ENCODE measurements at regions not wholly inside any gene's neighbourhood (a gene's known extent, or its start where the extent isn't known, plus 50 kb on each side); places are given as distances from the start of the nearest gene placed in this dataset.

- Mint-ChIP-seq H3K27ac (no peak overlapping the region), H3K36me3 (ENCODE audit: low read depth) (no peaks in the 10 kb centered on the region), H3K4me3 (no peak overlapping the region), H3K4me1 (no peaks in the 10 kb centered on the region), H3K27me3 (no peaks in the 10 kb centered on the region), H3K9me3 (ENCODE audit: low read depth) (peaks cover 8% of the 10 kb centered on the region)
- ChIA-PET POLR2A (no interaction called here), CTCF (interaction anchor here (0.6 kb wide), 1 partner anchor 21 kb away, joined by 3 read pairs; no protein-coding TSS in a partner anchor)
- ATAC-seq, result no peak
- DNase-seq, result no peak
- intact Hi-C loops (cut with DNase I, micrococcal nuclease), result no loop called here
Measured at GRCh38 chr21:19236209-19236608, 832.6 kb upstream of the TMPRSS15 start.

- Mint-ChIP-seq H3K36me3 (ENCODE audit: low read depth) (no peaks in the 10 kb centered on the region), H3K4me1 (no peaks in the 10 kb centered on the region), H3K4me3 (no peak overlapping the region), H3K27me3 (no peaks in the 10 kb centered on the region), H3K9me3 (ENCODE audit: low read depth) (peaks cover 4% of the 10 kb centered on the region), H3K27ac (no peak overlapping the region)
- POLR2A ChIA-PET, result no interaction called here
- no peak for DNase-seq
- CTCF ChIA-PET, result interaction anchor here (0.6 kb wide), 1 partner anchor 484 kb away, joined by 3 read pairs; no protein-coding TSS in a partner anchor
- intact Hi-C loops (cut with DNase I, micrococcal nuclease), result no loop called here
- ATAC-seq, result no peak
Measured at GRCh38 chr21:19237608-19238007, 834.0 kb upstream of the TMPRSS15 start.

DNA sequence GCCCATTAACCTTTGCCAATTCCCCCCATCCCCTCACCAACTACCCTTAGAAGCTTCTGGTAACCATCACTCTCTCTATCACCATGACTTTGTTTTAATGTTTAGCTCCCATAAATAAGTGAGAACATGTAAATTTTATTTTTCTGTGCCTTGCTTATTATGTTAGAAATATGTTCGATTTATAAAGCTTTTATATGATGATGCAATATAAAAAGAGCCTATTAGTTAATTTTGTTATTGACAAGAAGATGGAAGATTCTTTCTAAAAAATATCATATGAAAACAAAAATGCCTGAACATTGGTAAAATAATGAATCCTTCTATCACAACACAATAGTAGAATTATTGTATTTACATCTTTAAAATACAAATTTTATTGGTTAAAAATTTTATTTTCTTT lies 836.1 kb upstream of the TMPRSS15 start:
- H3K4me1 Mint-ChIP-seq, result no peaks in the 10 kb centered on the region
- ATAC-seq, result no peak
- no peak overlapping the region for H3K4me3 Mint-ChIP-seq
- intact Hi-C loops (cut with DNase I, micrococcal nuclease), result no loop called here
- POLR2A ChIA-PET, result no interaction called here
- CTCF ChIA-PET, result no interaction called here
- H3K9me3 Mint-ChIP-seq (ENCODE audit: low read depth), result peaks cover 4% of the 10 kb centered on the region
- H3K27me3 Mint-ChIP-seq, result no peaks in the 10 kb centered on the region
- H3K27ac Mint-ChIP-seq, result no peak overlapping the region
- no peaks in the 10 kb centered on the region for H3K36me3 Mint-ChIP-seq (ENCODE audit: low read depth)
- no peak for DNase-seq

DNA sequence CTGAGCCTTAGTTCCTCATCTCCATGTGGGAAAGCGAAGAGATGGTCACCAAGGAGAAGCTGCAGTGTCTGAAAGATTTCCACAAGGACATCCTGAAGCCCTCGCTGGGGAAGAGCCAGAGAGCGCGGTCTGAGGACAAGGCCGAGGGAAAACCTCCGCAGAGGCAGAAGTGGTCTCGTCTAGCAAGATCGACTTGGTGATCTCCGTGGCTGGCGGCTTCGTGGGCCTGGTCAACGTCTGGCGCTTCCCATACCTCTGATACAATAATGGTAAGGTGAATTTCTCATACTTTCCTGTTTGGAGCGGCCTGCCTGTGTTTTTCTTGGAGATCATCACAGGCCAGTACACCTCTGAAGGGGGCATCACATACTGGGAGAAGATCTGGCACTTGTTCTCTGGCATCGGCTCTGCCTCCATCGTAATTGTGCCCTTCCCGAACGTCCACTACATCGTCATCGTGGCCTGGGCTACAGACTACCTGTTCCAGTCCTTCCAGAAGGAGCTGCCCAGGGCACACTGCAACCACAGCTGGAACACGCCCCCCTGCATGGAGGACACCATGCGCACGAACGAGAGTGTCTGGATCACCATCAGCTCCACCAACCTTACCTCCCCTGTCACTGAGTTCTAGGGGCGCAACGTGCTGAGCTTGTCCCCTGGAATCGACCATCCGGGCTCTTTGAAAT lies 841.1 kb upstream of the TMPRSS15 start:
- no peak for ATAC-seq
- H3K4me1 Mint-ChIP-seq, result no peaks in the 10 kb centered on the region

GRCh38 chr21:19245188-19245580 lies 841.6 kb upstream of the TMPRSS15 start:
- ChIA-PET CTCF (no interaction called here), POLR2A (no interaction called here)
- intact Hi-C loops (cut with DNase I, micrococcal nuclease), result no loop called here
- peaks cover 6% of the 10 kb centered on the region for H3K9me3 Mint-ChIP-seq (ENCODE audit: low read depth)
- no peaks in the 10 kb centered on the region for H3K36me3 Mint-ChIP-seq (ENCODE audit: low read depth)
- no peak for DNase-seq
- ATAC-seq, result no peak
- no peak overlapping the region for H3K27ac Mint-ChIP-seq
- H3K27me3 Mint-ChIP-seq, result no peaks in the 10 kb centered on the region
- H3K4me3 Mint-ChIP-seq, result no peak overlapping the region
- H3K4me1 Mint-ChIP-seq, result no peaks in the 10 kb centered on the region

More for the DNA sequence above, 841.1 kb upstream of the TMPRSS15 start:
- no peaks in the 10 kb centered on the region for H3K27me3 Mint-ChIP-seq
- intact Hi-C loops (cut with DNase I, micrococcal nuclease), result no loop called here
- DNase-seq, result no peak
- no peak overlapping the region for H3K27ac Mint-ChIP-seq
- no peak overlapping the region for H3K4me3 Mint-ChIP-seq
- ChIA-PET CTCF (no interaction called here), POLR2A (no interaction called here)
- peaks cover 2% of the 10 kb centered on the region for H3K9me3 Mint-ChIP-seq (ENCODE audit: low read depth)
- no peaks in the 10 kb centered on the region for H3K36me3 Mint-ChIP-seq (ENCODE audit: low read depth)

- H3K4me3 Mint-ChIP-seq, result no peak overlapping the region
Measured at GRCh38 chr21:19246018-19246417, 842.4 kb upstream of the TMPRSS15 start.

GRCh38 chr21:19256934-19257660 lies 853.5 kb upstream of the TMPRSS15 start:
- POLR2A ChIA-PET, result no interaction called here
- Mint-ChIP-seq H3K4me1 (no peaks in the 10 kb centered on the region), H3K27me3 (no peaks in the 10 kb centered on the region), H3K9me3 (ENCODE audit: low read depth) (peaks cover 1% of the 10 kb centered on the region), H3K27ac (no peak overlapping the region), H3K36me3 (ENCODE audit: low read depth) (no peaks in the 10 kb centered on the region), H3K4me3 (no peak overlapping the region)
- no peak for ATAC-seq
- intact Hi-C loops (cut with DNase I, micrococcal nuclease), result loop anchor here in 1 of 2 experiments (1.0 kb wide), 1 partner anchor 10 kb away; no protein-coding TSS in a partner anchor
- CTCF ChIA-PET, result interaction anchor here (0.6 kb wide), 1 partner anchor 21 kb away, joined by 3 read pairs; no protein-coding TSS in a partner anchor
- DNase-seq, result no peak

More at GRCh38 chr21:19246018-19246417, 842.4 kb upstream of the TMPRSS15 start:
- ChIA-PET CTCF (no interaction called here), POLR2A (no interaction called here)
- Mint-ChIP-seq H3K9me3 (ENCODE audit: low read depth) (peaks cover 8% of the 10 kb centered on the region), H3K36me3 (ENCODE audit: low read depth) (no peaks in the 10 kb centered on the region), H3K27ac (no peak overlapping the region), H3K27me3 (no peaks in the 10 kb centered on the region), H3K4me1 (no peaks in the 10 kb centered on the region)
- DNase-seq (no peak), ATAC-seq (no peak)
- intact Hi-C loops (cut with DNase I, micrococcal nuclease), result no loop called here

DNA sequence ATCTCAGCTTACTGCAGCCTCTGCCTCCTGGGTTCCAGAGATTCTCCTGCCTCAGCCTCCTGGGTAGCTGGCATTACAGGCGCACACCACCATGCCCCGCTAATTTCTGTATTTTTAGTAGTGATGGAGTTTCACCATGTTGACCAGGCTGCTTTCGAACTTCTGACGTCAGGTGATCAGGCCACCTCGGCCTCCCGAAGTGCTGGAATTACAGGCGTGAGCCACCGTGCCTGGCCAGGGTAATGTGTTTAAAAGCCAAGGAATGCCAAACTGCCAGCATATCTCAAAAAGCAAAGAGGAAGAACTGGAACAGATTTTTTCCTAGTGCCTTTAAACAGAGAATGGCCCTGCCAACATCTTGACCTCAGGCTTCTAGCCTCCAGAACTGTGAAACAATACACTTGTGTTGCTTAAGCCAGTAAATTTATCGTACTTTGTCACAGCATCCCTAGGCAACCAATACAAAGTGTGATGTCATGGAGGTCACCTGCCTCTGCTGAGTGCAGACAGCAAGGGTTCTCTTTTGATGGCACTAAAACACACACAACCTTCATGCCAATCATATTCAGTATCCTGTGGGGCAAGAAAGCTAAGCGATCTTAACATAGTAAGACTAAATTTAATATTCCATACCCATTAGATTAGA lies 858.3 kb upstream of the TMPRSS15 start:
- no peak overlapping the region for H3K27ac Mint-ChIP-seq
- DNase-seq, result no peak
- ATAC-seq, result no peak
- H3K4me1 Mint-ChIP-seq, result no peaks in the 10 kb centered on the region
- H3K9me3 Mint-ChIP-seq (ENCODE audit: low read depth), result peaks cover 5% of the 10 kb centered on the region
- H3K4me3 Mint-ChIP-seq, result no peak overlapping the region
- H3K27me3 Mint-ChIP-seq, result no peaks in the 10 kb centered on the region
- no peaks in the 10 kb centered on the region for H3K36me3 Mint-ChIP-seq (ENCODE audit: low read depth)
- ChIA-PET POLR2A (no interaction called here), CTCF (no interaction called here)
- intact Hi-C loops (cut with DNase I, micrococcal nuclease), result no loop called here

DNA sequence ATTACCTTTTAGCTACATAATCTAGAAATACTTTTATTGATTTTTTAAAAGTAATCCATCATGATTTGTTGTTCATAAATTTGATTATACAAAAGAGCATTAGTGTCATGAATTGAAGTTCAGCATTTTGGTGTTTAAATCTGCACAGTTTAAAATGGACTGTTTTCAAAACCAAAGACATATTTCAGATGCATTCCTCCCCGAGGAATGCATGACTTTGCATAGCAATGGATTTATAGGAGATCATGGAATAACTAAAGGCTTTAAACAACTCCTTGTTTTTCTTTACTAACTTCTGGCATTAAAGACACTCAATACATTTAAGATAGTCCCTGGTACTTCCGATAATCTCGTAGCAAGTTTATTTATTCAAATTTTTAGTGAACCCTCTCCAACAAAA lies 863.1 kb upstream of the TMPRSS15 start:
- Mint-ChIP-seq H3K4me1 (no peaks in the 10 kb centered on the region), H3K27ac (no peak overlapping the region), H3K9me3 (ENCODE audit: low read depth) (peaks cover 7% of the 10 kb centered on the region), H3K4me3 (no peak overlapping the region), H3K36me3 (ENCODE audit: low read depth) (no peaks in the 10 kb centered on the region), H3K27me3 (no peaks in the 10 kb centered on the region)
- no peak for DNase-seq
- POLR2A ChIA-PET, result no interaction called here
- intact Hi-C loops (cut with DNase I, micrococcal nuclease), result loop anchor here in 1 of 2 experiments (1.0 kb wide), 1 partner anchor 9 kb away; no protein-coding TSS in a partner anchor
- CTCF ChIA-PET, result interaction anchor here (0.7 kb wide), 1 partner anchor 8 kb away, joined by 3 read pairs; no protein-coding TSS in a partner anchor
- ATAC-seq, result no peak

- POLR2A ChIA-PET, result no interaction called here
Measured at GRCh38 chr21:19268686-19269085, 865.1 kb upstream of the TMPRSS15 start.

DNA sequence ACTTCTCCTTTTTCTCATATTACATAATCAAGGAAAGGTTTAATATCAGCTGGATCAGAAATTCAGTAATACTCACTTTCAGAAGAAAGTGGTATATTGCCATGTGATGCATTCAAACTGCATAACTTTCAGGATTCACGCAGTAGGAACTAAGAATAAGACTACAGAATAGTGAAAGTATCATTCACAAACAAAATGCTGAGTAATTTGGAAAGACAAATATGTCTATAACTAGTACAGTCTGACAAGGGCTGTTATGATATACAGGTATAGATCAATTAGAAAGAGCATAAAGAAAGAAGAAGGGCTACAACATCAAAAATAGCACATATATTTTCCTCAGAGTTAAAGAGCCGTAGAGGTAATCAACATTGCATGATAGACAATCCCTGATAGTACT lies 871.5 kb upstream of the TMPRSS15 start:
- Mint-ChIP-seq H3K4me3 (no peak overlapping the region), H3K27ac (no peak overlapping the region), H3K36me3 (ENCODE audit: low read depth) (no peaks in the 10 kb centered on the region), H3K27me3 (no peaks in the 10 kb centered on the region), H3K4me1 (no peaks in the 10 kb centered on the region), H3K9me3 (ENCODE audit: low read depth) (peaks cover 6% of the 10 kb centered on the region)
- POLR2A ChIA-PET, result no interaction called here
- CTCF ChIA-PET, result no interaction called here
- intact Hi-C loops (cut with DNase I, micrococcal nuclease), result no loop called here
- ATAC-seq (no peak), DNase-seq (no peak)

More at GRCh38 chr21:19268686-19269085, 865.1 kb upstream of the TMPRSS15 start:
- Mint-ChIP-seq H3K27ac (no peak overlapping the region), H3K4me1 (no peaks in the 10 kb centered on the region), H3K9me3 (ENCODE audit: low read depth) (peaks cover 5% of the 10 kb centered on the region), H3K4me3 (no peak overlapping the region), H3K36me3 (ENCODE audit: low read depth) (no peaks in the 10 kb centered on the region), H3K27me3 (no peaks in the 10 kb centered on the region)
- DNase-seq, result no peak
- intact Hi-C loops (cut with DNase I, micrococcal nuclease), result no loop called here
- CTCF ChIA-PET, result no interaction called here
- ATAC-seq, result no peak

DNA sequence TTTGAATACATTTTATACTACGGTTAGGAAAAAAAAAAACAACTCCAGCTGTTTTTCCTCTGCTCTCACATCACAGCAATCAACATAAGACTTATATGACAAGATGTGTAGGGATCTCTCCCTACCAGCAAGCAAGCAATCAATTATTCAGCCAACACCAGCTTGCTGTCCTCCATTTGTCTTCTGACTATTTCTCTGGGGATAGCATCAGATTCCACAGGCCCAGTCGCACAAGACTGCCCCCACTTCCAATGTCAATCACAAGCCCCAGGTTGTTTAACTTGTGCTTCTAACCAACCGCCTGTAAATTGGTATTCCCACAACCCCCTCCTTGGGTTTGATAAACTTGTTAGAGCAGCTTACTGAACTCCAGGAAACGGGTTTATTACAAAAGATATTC lies 873.1 kb upstream of the TMPRSS15 start:
- H3K36me3 Mint-ChIP-seq (ENCODE audit: low read depth), result no peaks in the 10 kb centered on the region
- H3K4me1 Mint-ChIP-seq, result no peaks in the 10 kb centered on the region
- DNase-seq, result no peak
- no peak overlapping the region for H3K27ac Mint-ChIP-seq
- peaks cover 6% of the 10 kb centered on the region for H3K9me3 Mint-ChIP-seq (ENCODE audit: low read depth)
- no peak overlapping the region for H3K4me3 Mint-ChIP-seq
- ChIA-PET POLR2A (no interaction called here), CTCF (no interaction called here)
- no peak for ATAC-seq
- no peaks in the 10 kb centered on the region for H3K27me3 Mint-ChIP-seq
- intact Hi-C loops (cut with DNase I, micrococcal nuclease), result no loop called here
